NB4 (cell line): ENCODE measurements at regions not wholly inside any gene's neighbourhood (a gene's known extent, or its start where the extent isn't known, plus 50 kb on each side); places are given as distances from the start of the nearest gene placed in this dataset.

Source experiments
- MYC ChIP-seq: IDR thresholded peaks from 2 replicates; pipeline ENCODE4 v1.6.1; 2011; ENCODE audit warnings: low read depth, low read length
- POLR2A ChIP-seq: IDR thresholded peaks from 2 replicates; pipeline ENCODE4 v1.6.1; 2011; ENCODE audit warnings: mild to moderate bottlenecking; ENCODE audit not compliant: insufficient read length; ENCODE audit errors: extremely low read depth
- TF ChIP-seq, protein P1 (sequence below): IDR thresholded peaks from one replicate; pipeline ENCODE4 v1.5.1; 2012; ENCODE audit warnings: low read depth, low read length
- TF ChIP-seq, protein P2 (sequence below): IDR thresholded peaks from 2 replicates; pipeline ENCODE4 v1.6.1; 2011; ENCODE audit warnings: low read depth, low read length

DNA sequence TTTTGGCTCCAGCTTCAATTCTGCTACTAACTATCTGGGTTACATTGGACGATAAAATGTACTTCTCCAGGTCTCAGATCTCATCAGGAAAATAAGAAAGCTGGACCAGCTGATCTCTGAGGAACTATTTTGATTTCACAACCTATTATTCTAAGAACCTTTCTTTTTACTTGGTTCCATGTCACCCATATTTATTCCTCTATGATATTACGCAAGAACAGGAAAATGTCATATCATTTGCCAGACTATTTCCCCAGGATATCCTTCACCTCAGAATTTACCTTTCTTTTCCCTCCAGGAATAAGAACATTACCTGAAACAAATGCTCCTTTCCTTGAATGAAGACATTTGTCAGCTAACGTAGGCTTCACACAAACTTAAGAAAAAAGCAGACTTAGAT, 387.5 kb upstream of the RAG2 start:
- TF ChIP-seq, protein P1, sequence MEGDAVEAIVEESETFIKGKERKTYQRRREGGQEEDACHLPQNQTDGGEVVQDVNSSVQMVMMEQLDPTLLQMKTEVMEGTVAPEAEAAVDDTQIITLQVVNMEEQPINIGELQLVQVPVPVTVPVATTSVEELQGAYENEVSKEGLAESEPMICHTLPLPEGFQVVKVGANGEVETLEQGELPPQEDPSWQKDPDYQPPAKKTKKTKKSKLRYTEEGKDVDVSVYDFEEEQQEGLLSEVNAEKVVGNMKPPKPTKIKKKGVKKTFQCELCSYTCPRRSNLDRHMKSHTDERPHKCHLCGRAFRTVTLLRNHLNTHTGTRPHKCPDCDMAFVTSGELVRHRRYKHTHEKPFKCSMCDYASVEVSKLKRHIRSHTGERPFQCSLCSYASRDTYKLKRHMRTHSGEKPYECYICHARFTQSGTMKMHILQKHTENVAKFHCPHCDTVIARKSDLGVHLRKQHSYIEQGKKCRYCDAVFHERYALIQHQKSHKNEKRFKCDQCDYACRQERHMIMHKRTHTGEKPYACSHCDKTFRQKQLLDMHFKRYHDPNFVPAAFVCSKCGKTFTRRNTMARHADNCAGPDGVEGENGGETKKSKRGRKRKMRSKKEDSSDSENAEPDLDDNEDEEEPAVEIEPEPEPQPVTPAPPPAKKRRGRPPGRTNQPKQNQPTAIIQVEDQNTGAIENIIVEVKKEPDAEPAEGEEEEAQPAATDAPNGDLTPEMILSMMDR = no peak
- no peak for TF ChIP-seq POLR2A
- no peak for TF ChIP-seq MYC
- TF ChIP-seq, protein P2, sequence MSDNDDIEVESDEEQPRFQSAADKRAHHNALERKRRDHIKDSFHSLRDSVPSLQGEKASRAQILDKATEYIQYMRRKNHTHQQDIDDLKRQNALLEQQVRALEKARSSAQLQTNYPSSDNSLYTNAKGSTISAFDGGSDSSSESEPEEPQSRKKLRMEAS = no peak
